ENCODE measurements at regions not wholly inside any gene's neighbourhood (a gene's known extent, or its start where the extent isn't known, plus 50 kb on each side); places are given as distances from the start of the nearest gene placed in this dataset.

DNA sequence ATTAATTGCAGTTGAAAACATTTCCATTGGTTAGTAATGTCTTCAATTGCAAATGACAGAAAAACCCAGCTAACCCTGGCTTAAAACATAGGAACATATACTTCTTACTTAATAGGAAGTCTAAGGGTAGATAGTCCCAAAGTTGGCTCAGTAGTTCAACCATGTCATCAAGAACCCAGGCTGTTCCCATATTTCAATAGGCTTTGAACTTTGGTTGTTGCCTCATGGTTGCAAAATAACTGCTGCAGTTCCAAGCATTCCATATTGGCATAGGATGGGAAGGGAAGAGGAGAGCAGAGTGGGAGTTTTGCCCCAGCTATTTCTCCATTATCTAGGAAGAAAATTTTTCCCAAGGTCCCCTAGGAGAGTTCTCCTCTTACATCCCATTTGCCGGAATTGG is 81.4 kb upstream of the EEPD1 start:
- TF ChIP-seq EZH2phosphoT487 (IDR thresholded peaks at IDR 0.05) (no peak), EZH2 (IDR thresholded peaks at IDR 0.05) (no peak)
- TF ChIP-seq, protein P1, sequence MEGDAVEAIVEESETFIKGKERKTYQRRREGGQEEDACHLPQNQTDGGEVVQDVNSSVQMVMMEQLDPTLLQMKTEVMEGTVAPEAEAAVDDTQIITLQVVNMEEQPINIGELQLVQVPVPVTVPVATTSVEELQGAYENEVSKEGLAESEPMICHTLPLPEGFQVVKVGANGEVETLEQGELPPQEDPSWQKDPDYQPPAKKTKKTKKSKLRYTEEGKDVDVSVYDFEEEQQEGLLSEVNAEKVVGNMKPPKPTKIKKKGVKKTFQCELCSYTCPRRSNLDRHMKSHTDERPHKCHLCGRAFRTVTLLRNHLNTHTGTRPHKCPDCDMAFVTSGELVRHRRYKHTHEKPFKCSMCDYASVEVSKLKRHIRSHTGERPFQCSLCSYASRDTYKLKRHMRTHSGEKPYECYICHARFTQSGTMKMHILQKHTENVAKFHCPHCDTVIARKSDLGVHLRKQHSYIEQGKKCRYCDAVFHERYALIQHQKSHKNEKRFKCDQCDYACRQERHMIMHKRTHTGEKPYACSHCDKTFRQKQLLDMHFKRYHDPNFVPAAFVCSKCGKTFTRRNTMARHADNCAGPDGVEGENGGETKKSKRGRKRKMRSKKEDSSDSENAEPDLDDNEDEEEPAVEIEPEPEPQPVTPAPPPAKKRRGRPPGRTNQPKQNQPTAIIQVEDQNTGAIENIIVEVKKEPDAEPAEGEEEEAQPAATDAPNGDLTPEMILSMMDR (IDR thresholded peaks at IDR 0.05): no peak
- H3K4me1 Mint-ChIP-seq: peaks cover 16% of the 10 kb centered on the region
- H3K4me3 Mint-ChIP-seq: no peak overlapping the region

DNA sequence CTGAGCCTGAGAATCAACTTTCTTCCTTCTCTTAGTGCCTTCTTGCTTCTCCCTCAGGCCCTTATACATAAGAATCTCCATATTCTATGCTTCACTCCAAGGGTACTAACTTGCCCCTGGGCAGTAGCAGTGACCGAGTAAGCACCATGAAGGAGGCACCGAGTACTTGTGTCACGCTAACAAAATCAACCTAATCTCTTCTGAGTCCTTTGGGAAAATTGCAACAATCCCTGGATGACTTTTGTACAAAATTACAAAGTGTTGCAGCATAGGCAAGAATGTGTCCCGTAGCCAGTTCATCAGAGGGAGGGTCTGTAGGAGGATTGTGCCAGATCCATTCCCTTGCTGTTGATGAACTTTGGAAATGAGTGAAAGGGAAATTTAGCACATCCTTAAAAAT is 80.4 kb upstream of the EEPD1 start:
- peaks cover 3% of the 10 kb centered on the region for H3K27me3 Mint-ChIP-seq (ENCODE audit: insufficient read depth, low read depth)
- peaks cover 16% of the 10 kb centered on the region for H3K4me1 Mint-ChIP-seq
- no peak overlapping the region for H3K4me2 ChIP-seq
- TF ChIP-seq EZH2 (IDR thresholded peaks at IDR 0.05) (no peak), EZH2phosphoT487 (IDR thresholded peaks at IDR 0.05) (no peak)
- TF ChIP-seq, protein P1 (IDR thresholded peaks at IDR 0.05): no peak
- H3K27ac ChIP-seq: no peak overlapping the region
- H3K36me3 Mint-ChIP-seq: no peaks in the 10 kb centered on the region
- no peaks in the 10 kb centered on the region for H3K36me3 ChIP-seq
- no peak overlapping the region for H3K9ac ChIP-seq
- no peaks in the 10 kb centered on the region for H3K9me3 ChIP-seq (ENCODE audit: low read depth)
- H4K20me1 ChIP-seq (ENCODE audit: low read depth): no peaks in the 10 kb centered on the region
- no peak overlapping the region for H3K4me3 Mint-ChIP-seq
- H3K27me3 ChIP-seq: no peaks in the 10 kb centered on the region
- no peak overlapping the region for H2AFZ ChIP-seq (replicated peaks)
- peaks cover 7% of the 10 kb centered on the region for H3F3A ChIP-seq (ENCODE audit: low read depth)
- no peak overlapping the region for H3K4me3 ChIP-seq
- no peak for DNase-seq (ENCODE audit: low spot score)
- no peaks in the 10 kb centered on the region for H3K79me2 ChIP-seq (ENCODE audit: low read depth)
- H3K9me3 Mint-ChIP-seq: no peaks in the 10 kb centered on the region
- no peak overlapping the region for H3K27ac Mint-ChIP-seq
- peaks cover 10% of the 10 kb centered on the region for H3K4me1 ChIP-seq

More for the DNA sequence above, 81.4 kb upstream of the EEPD1 start:
- no peak overlapping the region for H2AFZ ChIP-seq (replicated peaks)
- peaks cover 10% of the 10 kb centered on the region for H3K4me1 ChIP-seq
- peaks cover 7% of the 10 kb centered on the region for H3F3A ChIP-seq (ENCODE audit: low read depth)
- no peaks in the 10 kb centered on the region for H3K9me3 ChIP-seq (ENCODE audit: low read depth)
- no peaks in the 10 kb centered on the region for H3K36me3 ChIP-seq
- H3K4me3 ChIP-seq: no peak overlapping the region
- no peaks in the 10 kb centered on the region for H3K9me3 Mint-ChIP-seq
- no peaks in the 10 kb centered on the region for H3K36me3 Mint-ChIP-seq
- peaks cover 3% of the 10 kb centered on the region for H3K27me3 Mint-ChIP-seq (ENCODE audit: insufficient read depth, low read depth)
- H3K27ac Mint-ChIP-seq: no peak overlapping the region
- no peak overlapping the region for H3K27ac ChIP-seq
- H4K20me1 ChIP-seq (ENCODE audit: low read depth): no peaks in the 10 kb centered on the region
- H3K79me2 ChIP-seq (ENCODE audit: low read depth): no peaks in the 10 kb centered on the region
- no peak overlapping the region for H3K9ac ChIP-seq
- DNase-seq (ENCODE audit: low spot score): no peak
- H3K27me3 ChIP-seq: no peaks in the 10 kb centered on the region
- no peak overlapping the region for H3K4me2 ChIP-seq

DNA sequence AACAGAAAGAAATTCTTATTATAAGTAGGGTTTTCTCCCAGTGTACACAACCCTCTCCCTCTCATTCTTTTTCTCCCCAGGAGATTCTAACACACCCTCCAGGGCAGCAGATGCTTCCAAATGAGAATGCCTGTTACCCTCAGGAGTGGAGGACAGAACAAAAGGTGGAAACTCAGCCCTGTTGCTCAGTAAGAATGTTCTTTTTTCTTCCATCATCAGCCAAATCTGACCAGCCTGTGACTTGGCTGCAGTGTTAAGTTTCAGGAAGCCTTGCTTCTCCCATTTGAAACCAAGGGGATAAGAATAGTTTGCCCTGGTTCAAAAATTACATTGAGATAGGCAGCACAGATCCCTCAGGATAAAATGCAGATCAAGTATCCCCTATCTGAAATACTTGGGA is 77.5 kb upstream of the EEPD1 start:
- Mint-ChIP-seq H3K36me3 (no peaks in the 10 kb centered on the region), H3K4me3 (no peak overlapping the region), H3K27me3 (ENCODE audit: insufficient read depth, low read depth) (peaks cover 7% of the 10 kb centered on the region), H3K9me3 (no peaks in the 10 kb centered on the region), H3K4me1 (peaks cover 8% of the 10 kb centered on the region), H3K27ac (no peak overlapping the region)
- H4K20me1 ChIP-seq (ENCODE audit: low read depth): no peaks in the 10 kb centered on the region
- H3K9me3 ChIP-seq (ENCODE audit: low read depth): no peaks in the 10 kb centered on the region
- H3K9ac ChIP-seq: no peak overlapping the region
- H3F3A ChIP-seq (ENCODE audit: low read depth): peaks cover 7% of the 10 kb centered on the region
- no peaks in the 10 kb centered on the region for H3K36me3 ChIP-seq
- H3K4me2 ChIP-seq: no peak overlapping the region
- no peak overlapping the region for H3K27ac ChIP-seq
- H3K4me1 ChIP-seq: peaks cover 10% of the 10 kb centered on the region
- peak; percentile 13 for DNase-seq (ENCODE audit: low spot score)
- H3K79me2 ChIP-seq (ENCODE audit: low read depth): no peaks in the 10 kb centered on the region
- TF ChIP-seq, protein P1 (IDR thresholded peaks at IDR 0.05): no peak
- no peak for TF ChIP-seq EZH2phosphoT487 (IDR thresholded peaks at IDR 0.05)
- TF ChIP-seq EZH2 (IDR thresholded peaks at IDR 0.05): no peak
- no peak overlapping the region for H3K4me3 ChIP-seq
- no peak overlapping the region for H2AFZ ChIP-seq (replicated peaks)
- H3K27me3 ChIP-seq: no peaks in the 10 kb centered on the region

All from neural progenitor cell (in vitro differentiated cells).